Epithelial cell of proximal tubule (primary cell): ENCODE measurements at regions not wholly inside any gene's neighbourhood (a gene's known extent, or its start where the extent isn't known, plus 50 kb on each side); places are given as distances from the start of the nearest gene placed in this dataset.

Experiments used
- DNase-seq: peaks from one replicate; pipeline ENCODE4 v3.0.0-alpha.2; 2011; ENCODE audit warnings: low read depth
- H3K4me3 ChIP-seq: 2 replicates; pipeline ENCODE4 v1.5.1; 2011; ENCODE audit warnings: low read depth, mild to moderate bottlenecking, low read length
- TF ChIP-seq, protein P1 (sequence below): conservative IDR thresholded peaks from 2 replicates; pipeline ENCODE4 v1.5.1; 2012; ENCODE audit warnings: low read depth, mild to moderate bottlenecking, low read length

DNA sequence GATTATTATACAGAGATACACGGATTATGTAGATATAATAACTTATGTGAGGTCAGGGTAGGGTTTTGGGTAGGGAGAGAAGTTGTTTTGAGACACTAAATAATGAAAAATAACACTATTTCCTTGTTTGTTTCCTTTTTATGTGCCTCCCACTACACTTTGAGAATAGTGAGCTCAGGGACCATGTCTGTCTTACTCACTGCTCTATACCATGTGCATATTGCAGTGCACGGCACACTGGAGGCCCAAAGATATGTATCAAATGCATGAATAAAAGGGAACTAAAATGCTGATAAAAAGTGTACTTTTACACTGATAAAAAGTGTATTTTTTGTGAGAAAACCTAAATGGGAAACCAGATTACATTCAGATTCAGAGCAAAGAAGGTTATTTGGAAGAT, 151.4 kb upstream of the NABP1 start:
- no peak overlapping the region for H3K4me3 ChIP-seq
- no peak for DNase-seq
- TF ChIP-seq, protein P1, sequence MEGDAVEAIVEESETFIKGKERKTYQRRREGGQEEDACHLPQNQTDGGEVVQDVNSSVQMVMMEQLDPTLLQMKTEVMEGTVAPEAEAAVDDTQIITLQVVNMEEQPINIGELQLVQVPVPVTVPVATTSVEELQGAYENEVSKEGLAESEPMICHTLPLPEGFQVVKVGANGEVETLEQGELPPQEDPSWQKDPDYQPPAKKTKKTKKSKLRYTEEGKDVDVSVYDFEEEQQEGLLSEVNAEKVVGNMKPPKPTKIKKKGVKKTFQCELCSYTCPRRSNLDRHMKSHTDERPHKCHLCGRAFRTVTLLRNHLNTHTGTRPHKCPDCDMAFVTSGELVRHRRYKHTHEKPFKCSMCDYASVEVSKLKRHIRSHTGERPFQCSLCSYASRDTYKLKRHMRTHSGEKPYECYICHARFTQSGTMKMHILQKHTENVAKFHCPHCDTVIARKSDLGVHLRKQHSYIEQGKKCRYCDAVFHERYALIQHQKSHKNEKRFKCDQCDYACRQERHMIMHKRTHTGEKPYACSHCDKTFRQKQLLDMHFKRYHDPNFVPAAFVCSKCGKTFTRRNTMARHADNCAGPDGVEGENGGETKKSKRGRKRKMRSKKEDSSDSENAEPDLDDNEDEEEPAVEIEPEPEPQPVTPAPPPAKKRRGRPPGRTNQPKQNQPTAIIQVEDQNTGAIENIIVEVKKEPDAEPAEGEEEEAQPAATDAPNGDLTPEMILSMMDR, result no peak

DNA sequence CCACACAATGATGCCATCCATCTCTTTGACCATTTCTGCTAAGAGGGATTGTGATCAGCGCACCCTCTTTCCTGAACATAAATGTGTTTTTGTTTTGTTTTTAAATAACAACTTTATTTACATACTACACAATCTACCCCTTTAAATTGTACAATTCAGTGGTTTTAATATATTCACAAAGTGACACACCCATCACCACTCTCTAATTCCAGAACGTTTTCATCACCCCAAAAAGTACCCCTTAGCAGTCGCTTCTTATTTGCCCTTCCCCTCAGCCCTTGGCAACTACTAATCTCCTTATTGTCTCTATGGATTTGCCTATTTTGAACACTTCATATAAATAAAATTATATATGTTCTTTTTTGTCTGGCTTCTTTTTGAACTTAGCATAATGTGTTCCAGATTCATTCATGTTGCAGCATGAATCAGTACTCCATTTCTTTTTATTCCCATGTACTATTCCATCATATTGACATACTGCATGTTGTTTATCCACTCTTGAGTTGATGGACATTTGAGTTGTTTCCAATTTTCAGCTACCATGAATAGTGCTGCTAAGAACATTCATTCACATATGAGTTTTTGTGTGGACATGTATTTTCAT, 150.9 kb upstream of the NABP1 start:
- TF ChIP-seq, protein P1, result no peak
- H3K4me3 ChIP-seq, result no peak overlapping the region
- no peak for DNase-seq

DNA sequence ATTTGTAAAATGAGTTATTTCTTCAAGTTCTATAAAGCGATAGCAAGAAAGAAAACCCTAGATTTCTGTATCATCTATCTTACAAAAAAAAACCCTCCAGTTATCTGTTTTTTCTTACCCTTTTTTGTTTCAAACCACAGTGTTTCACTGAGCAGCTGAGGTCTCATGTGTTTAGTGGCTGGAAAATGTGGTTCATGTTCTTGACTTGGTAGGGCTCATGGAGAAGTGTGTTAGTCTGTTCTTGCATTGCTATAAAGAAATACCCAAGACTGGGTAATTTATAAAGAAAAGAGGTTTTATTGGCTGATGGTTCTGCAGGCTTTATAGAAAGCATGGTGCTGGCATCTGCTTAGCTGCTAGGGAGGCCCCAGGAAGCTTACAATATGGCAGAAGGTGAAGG, 147.3 kb upstream of the NABP1 start:
- no peak for DNase-seq
- H3K4me3 ChIP-seq, result no peak overlapping the region
- TF ChIP-seq, protein P1, result no peak

DNA sequence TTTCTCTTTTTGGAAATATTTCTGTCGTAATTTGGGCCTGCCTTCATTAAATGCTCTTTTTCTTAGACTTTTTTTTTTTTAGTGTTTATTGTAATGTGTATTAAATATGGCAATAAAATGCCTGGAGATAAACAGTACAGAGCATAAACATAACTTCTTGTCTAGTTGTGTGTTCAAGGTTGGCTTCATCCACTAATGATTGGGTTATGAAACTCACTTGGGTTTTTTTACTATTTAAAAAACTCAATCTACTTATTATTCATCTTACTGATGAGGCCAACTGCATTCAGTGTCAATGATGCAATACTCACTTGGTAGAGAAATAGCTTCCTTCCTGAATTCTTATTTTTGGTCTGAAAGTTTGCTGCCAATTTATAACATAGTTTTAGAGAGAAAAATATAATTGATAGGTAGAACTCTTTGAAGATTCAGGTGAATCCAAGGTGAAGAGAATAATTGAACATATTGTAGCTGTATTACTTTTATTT, 144.2 kb upstream of the NABP1 start:
- TF ChIP-seq, protein P1, result no peak
- no peak for DNase-seq

DNA sequence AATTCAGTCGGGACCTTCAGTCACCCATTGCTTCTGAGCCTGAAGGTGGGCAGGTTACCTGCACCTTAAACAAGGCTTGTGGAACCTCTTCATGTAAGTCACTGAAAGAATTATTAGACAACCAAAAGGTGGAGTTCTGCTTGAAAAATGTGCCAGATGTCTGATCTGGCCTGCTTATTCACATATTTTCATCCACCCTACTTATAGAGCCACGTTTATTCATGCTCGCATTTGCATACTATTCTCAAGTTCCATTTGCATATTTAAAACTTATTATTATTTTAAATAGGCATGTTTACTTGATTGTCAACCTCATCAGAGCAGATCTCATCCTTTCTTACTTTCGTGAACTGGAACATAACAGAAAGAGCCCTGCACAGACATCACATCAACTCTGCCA, 140.0 kb upstream of the NABP1 start:
- H3K4me3 ChIP-seq, result no peak overlapping the region
- TF ChIP-seq, protein P1, result no peak
- DNase-seq, result no peak

More for the DNA sequence above, 144.2 kb upstream of the NABP1 start:
- no peak overlapping the region for H3K4me3 ChIP-seq

DNA sequence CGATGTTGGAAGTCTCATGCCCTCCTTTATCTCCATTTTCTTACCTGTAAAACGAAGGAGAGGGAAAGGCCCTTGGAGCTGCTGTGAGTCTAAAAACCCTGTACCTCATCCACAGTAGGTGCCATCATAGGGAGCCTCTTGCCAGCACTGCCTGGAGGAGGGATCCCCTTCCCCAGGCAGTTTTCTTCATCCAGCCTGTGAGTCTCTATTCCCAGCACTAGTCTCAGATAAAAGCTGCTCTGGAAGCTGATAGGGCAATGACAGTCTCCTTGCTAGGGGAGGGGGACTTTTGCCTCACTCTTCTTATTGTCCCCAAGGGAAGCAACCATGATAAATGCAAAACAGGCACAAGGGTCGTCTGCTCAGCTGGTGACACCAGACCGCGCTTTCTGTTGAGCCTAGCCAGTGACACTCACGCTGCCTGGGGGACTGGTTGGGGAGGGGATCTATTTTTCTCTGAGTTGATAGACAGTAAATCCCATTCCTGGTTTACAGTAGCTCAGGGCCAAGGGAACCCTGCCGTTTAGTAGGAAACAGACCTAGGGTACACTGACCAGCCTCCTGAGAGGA, 139.5 kb upstream of the NABP1 start:
- no peak overlapping the region for H3K4me3 ChIP-seq
- DNase-seq, result no peak
- TF ChIP-seq, protein P1, result no peak

DNA sequence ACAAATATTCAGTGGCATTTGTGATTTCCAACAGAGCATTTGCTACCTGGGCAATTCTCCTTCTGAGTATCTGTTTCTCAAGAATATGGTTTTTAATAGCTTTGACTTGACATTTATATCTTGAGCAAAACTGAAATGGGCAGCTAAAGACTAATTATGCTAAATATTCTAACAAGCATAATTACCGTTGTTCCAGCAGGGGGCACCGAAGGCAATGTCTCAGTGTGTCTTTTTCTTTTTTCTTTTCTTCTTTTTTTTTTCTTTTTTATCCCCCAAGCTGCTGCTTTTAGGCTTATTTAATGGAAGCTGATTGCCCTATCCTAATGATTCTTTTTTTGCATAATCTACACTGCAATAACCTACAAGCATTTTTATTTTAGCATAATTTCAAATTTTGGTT, 138.9 kb upstream of the NABP1 start:
- no peak for DNase-seq
- no peak overlapping the region for H3K4me3 ChIP-seq
- TF ChIP-seq, protein P1, result peak; percentile 66
